ENCODE measurements at regions not wholly inside any gene's neighbourhood (a gene's known extent, or its start where the extent isn't known, plus 50 kb on each side); places are given as distances from the start of the nearest gene placed in this dataset.

- TF ChIP-seq CTCF (IDR thresholded peaks at IDR 0.05; ENCODE audit: extremely low read depth in 1 of 2, insufficient read depth in 1 of 2, low read depth in 1 of 2, low read length in 2 of 2) (no peak), EZH2 (IDR thresholded peaks at IDR 0.05; ENCODE audit: borderline replicate concordance, low read depth, low read length, severe bottlenecking) (no peak), POLR2A (IDR thresholded peaks at IDR 0.05; ENCODE audit: low read depth, low read length) (no peak), JUN (IDR thresholded peaks at IDR 0.05; ENCODE audit: borderline replicate concordance, insufficient read depth, insufficient read length, low read depth) (no peak), MAX (IDR thresholded peaks at IDR 0.05; ENCODE audit: insufficient read depth, insufficient read length) (no peak), POLR2AphosphoS5 (IDR thresholded peaks at IDR 0.05; ENCODE audit: insufficient read depth, low read depth, low read length) (no peak)
These were observed 792.1 kb upstream of the RAB6C start for GRCh38 chr2:129187343-129187742.
